LNCAP (cell line): ENCODE measurements at regions not wholly inside any gene's neighbourhood (a gene's known extent, or its start where the extent isn't known, plus 50 kb on each side); places are given as distances from the start of the nearest gene placed in this dataset.

Experiments used
- TF ChIP-seq, protein P1 (sequence below): fragments of 450-650 bp; IDR thresholded peaks from 2 replicates; pipeline ENCODE4 v1.5.1; 2017; ENCODE audit warnings: mild to moderate bottlenecking

DNA sequence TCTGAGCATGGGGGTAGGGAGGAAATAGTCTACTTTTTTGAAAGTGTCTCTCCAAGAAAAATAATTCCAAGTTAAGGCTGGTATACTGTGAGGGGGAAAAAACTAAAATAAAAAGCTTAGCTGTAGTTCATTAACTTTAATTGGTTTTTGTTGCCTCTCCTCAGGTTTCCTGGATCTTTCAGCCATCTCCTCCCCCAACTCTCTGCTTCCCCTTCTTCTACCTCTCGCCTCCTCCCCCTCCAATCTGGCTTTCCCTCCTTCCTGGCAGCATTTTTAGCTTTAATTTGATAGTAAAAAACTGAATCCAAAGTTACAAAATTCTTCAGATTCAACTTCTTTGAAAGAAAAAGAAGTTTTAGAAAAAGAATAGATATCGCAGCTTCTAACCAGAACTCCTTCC, 462.6 kb downstream of the CETN3 start:
- TF ChIP-seq, protein P1, sequence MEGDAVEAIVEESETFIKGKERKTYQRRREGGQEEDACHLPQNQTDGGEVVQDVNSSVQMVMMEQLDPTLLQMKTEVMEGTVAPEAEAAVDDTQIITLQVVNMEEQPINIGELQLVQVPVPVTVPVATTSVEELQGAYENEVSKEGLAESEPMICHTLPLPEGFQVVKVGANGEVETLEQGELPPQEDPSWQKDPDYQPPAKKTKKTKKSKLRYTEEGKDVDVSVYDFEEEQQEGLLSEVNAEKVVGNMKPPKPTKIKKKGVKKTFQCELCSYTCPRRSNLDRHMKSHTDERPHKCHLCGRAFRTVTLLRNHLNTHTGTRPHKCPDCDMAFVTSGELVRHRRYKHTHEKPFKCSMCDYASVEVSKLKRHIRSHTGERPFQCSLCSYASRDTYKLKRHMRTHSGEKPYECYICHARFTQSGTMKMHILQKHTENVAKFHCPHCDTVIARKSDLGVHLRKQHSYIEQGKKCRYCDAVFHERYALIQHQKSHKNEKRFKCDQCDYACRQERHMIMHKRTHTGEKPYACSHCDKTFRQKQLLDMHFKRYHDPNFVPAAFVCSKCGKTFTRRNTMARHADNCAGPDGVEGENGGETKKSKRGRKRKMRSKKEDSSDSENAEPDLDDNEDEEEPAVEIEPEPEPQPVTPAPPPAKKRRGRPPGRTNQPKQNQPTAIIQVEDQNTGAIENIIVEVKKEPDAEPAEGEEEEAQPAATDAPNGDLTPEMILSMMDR, result no peak

DNA sequence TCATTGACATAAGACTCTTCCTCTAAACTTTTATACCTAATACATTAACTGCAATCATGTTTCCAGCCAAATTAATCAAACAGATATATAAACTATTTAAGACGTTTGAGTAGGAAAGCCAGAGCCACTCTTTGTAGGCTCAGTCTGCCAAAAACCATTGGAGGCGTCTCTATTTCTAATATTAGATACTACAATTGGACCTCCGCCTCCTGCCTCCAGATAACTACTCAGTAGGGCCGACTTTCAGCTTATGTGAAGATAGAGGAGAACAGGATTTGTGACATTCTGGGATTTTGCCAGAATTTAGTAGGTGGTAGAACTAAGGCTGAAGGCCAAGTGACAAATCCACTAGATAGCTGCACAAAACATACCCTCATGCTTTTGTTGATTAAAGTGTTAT, 463.0 kb downstream of the CETN3 start:
- TF ChIP-seq, protein P1, result no peak

DNA sequence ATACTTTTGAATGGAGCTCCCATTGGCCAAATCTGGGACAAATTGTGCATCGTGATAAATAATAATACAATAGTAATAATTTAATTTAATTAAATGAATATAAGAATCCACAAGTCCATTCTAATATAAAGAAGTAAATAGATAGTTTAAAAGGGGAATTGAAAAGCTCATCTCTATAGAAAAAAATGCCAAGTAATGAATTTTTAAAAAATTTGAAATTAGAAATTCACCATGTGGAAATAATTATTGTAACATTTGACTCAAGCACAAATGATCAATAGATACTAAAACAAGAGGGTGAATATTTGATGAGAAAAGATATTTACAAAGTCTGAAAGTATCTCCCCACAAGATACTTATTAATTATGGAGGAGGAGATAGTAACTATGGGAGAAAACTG, 467.4 kb downstream of the CETN3 start:
- TF ChIP-seq, protein P1, result no peak

DNA sequence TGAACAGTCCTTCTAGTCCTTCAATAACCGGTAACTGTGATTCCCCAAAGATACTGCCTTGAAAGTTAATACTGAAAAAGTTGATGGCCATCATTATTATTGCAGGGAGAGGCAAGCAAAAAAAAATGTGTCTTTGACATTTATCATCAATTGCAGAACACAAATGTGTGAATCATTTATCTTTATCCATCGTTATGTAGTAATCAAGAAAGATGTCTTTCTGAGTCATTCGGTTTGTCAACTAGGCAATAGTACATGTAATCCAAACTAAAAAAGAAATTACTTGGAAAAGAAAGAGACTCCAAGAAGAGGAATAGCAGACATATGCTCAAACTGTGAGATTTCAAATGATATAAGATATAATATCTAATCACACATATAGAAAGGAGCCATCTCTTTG, 473.0 kb downstream of the CETN3 start:
- TF ChIP-seq, protein P1, result no peak

DNA sequence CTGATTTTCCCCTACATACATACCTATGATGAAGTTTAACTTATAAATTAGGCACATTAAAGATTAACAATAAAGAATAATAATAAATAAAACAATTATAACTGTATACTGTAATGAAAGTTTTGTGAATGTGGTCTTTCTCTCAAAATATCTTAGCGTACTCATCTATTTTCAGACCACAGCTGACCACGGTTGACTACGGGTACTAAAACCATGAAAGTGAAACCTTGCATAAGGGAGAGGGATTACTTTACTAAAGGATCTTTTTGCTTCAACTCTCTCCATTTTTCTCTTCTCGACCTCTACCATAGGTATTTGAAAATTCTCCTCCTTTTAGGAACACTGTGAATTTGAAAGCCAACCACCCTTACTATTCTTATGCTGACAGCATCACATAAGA, 475.5 kb downstream of the CETN3 start:
- TF ChIP-seq, protein P1, result no peak

DNA sequence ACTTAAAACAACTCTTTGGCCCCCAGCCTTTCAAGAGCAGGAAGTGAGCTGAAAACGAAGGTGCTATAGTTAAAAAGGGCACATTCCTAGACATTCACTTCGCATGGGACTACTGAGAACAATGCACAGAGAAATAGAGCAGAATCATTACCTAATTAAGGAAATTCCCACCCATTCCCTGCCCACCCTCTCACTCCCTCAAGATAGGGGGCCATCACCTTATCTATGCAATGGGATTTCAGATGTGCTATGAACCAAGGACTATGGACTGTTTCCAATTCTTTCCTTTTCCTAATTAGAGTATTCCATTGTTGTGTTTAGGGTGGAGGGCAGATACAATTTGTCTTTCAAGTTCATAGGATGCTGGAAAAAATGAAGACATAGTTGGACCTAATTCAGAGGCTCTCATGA, 476.8 kb downstream of the CETN3 start:
- TF ChIP-seq, protein P1, result no peak

DNA sequence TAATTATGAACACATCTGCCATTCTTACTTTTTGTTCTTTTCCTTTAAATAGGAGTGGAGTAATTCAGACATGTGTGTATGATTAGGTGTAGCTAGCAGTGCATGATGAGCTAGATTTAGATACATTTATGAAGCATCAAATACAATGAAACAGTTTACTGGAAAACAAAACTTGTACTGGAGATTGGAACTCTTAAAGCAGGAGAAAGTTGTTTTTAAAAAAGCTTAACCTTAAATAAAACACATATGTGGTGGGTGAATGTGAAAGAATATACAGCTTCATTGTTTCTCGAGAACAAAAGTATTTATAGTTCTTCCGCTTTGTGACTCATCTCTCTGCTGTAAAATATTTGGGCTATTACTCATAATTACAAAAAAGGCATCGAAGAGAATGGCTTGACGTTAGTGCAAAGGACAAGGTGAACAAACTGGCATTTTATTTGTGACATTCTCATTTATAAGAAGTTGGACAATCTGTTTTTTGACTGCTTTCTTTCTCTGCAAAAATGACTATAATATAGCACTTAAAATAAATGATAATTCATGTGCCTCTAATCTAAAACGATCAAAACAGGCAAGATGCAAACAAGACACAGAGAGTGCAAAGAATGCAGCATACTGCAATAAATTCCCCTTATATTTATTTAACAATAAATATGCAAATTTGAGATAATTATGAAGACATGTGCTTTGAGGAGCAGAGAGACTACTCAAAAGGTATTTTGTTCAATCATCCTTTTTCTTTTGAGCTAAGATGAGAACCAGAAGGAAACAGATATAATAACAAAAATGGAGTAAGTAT, 478.8 kb downstream of the CETN3 start:
- TF ChIP-seq, protein P1, result no peak

DNA sequence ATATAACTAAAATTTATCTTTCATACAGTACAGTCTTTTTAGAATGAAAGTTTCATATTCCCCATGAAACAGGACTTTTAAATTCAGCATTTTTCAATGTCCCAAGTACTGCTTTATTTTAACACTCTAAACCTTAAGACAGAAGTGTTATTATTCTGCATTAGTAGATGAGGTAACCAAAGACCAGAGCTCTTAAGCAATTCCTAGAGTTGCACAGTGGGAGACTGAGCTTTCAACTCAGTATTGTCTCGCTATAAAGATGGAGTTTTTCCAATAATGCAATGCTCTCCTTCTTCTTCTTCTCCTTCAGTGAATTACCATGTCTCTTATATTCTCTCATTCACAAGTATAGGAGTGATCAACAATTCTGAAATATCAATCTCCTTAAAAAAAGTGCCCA, 479.7 kb downstream of the CETN3 start:
- TF ChIP-seq, protein P1, result no peak
